Stimulated activated CD4-positive, alpha-beta T cell treated with anti-CD3 and anti-CD28 coated beads, Interleukin-15, amount 100 ng/mL, for 1 hour (primary cell): ENCODE measurements at regions not wholly inside any gene's neighbourhood (a gene's known extent, or its start where the extent isn't known, plus 50 kb on each side); places are given as distances from the start of the nearest gene placed in this dataset.
"Not testable (repeated sequence)": the region's sequence is repeated elsewhere in the genome, so short reads cannot be mapped to it uniquely, and the experiment has no call there.

Experiments used
- DNase-seq, 2 donors: peaks; one replicate each; pipeline ENCODE4 v3.0.0-alpha.2; 2020; ENCODE audit warnings: low read depth in 1 of 2, low spot score in 1 of 2

GRCh38 chr10:9853405-9854355 lies 1164.0 kb upstream of the CELF2 start:
- no peak for DNase-seq

- not testable (repeated sequence) for DNase-seq
Measured at GRCh38 chr10:9855451-9855850, 1162.2 kb upstream of the CELF2 start.

- DNase-seq, result no peak
Measured at GRCh38 chr10:9858816-9859215, 1158.9 kb upstream of the CELF2 start.

- no peak for DNase-seq
Measured at GRCh38 chr10:9860045-9860444, 1157.6 kb upstream of the CELF2 start.

- DNase-seq, result no peak
Measured at GRCh38 chr10:9863559-9864121, 1154.0 kb upstream of the CELF2 start.

GRCh38 chr10:9868499-9868898 lies 1149.2 kb upstream of the CELF2 start:
- no peak for DNase-seq

- no peak for DNase-seq
Measured at GRCh38 chr10:9869205-9869604, 1148.5 kb upstream of the CELF2 start.

GRCh38 chr10:9869606-9870176 lies 1148.0 kb upstream of the CELF2 start:
- DNase-seq, result no peak

- no peak for DNase-seq
Measured at GRCh38 chr10:9875353-9875752, 1142.3 kb upstream of the CELF2 start.

GRCh38 chr10:9877978-9878377 lies 1139.7 kb upstream of the CELF2 start:
- no peak for DNase-seq

- DNase-seq, result no peak
Measured at GRCh38 chr10:9878383-9878782, 1139.3 kb upstream of the CELF2 start.

- no peak for DNase-seq
Measured at GRCh38 chr10:9885761-9886160, 1131.9 kb upstream of the CELF2 start.

GRCh38 chr10:9886772-9887171 lies 1130.9 kb upstream of the CELF2 start:
- DNase-seq, result no peak

- DNase-seq, result no peak
Measured at GRCh38 chr10:9895453-9895852, 1122.2 kb upstream of the CELF2 start.

- no peak for DNase-seq
Measured at GRCh38 chr10:9895981-9896380, 1121.7 kb upstream of the CELF2 start.

GRCh38 chr10:9898633-9899395 lies 1118.9 kb upstream of the CELF2 start:
- DNase-seq, result no peak

GRCh38 chr10:9900751-9901150 lies 1116.9 kb upstream of the CELF2 start:
- no peak for DNase-seq

- no peak for DNase-seq
Measured at GRCh38 chr10:9901971-9902370, 1115.7 kb upstream of the CELF2 start.

- DNase-seq, result no peak
Measured at GRCh38 chr10:9910446-9910845, 1107.2 kb upstream of the CELF2 start.

GRCh38 chr10:9911488-9911887 lies 1106.2 kb upstream of the CELF2 start:
- no peak for DNase-seq

GRCh38 chr10:9913876-9914514 lies 1103.7 kb upstream of the CELF2 start:
- no peak for DNase-seq
